ENCODE measurements at regions not wholly inside any gene's neighbourhood (a gene's known extent, or its start where the extent isn't known, plus 50 kb on each side); places are given as distances from the start of the nearest gene placed in this dataset.
"Not testable (repeated sequence)": the region's sequence is repeated elsewhere in the genome, so short reads cannot be mapped to it uniquely, and the experiment has no call there.

GRCh38 chr2:220748875-220749479 lies 823.1 kb downstream of the EPHA4 start:
- H3K9ac ChIP-seq (ENCODE audit: low read length in 5 of 5) = no peak overlapping the region
- H3K9me3 ChIP-seq (ENCODE audit: control insufficient read depth in 5 of 5, low read length in 5 of 5) = no peaks in the 10 kb centered on the region
- H3K27ac ChIP-seq (ENCODE audit: low read depth, low read length) = no peak overlapping the region
- no peaks in the 10 kb centered on the region for H3K36me3 ChIP-seq (ENCODE audit: control insufficient read depth in 5 of 5, insufficient read depth in 5 of 5, low read length in 5 of 5)
- peaks cover 0 to 8% (median 0%) of the 10 kb centered on the region in 5 donors for H3K4me1 ChIP-seq (ENCODE audit: control insufficient read depth in 5 of 5, insufficient read depth in 5 of 5, low read length in 5 of 5)
- H3K4me3 ChIP-seq (ENCODE audit: low read depth in 1 of 5, low read length in 5 of 5) = no peak overlapping the region
- no peaks in the 10 kb centered on the region for H3K27me3 ChIP-seq (ENCODE audit: control insufficient read depth in 5 of 5, insufficient read depth in 4 of 5, low read length in 5 of 5)

GRCh38 chr2:220753486-220753885 lies 818.6 kb downstream of the EPHA4 start:
- Histone ChIP-seq H3K27me3 (ENCODE audit: control insufficient read depth in 5 of 5, insufficient read depth in 4 of 5, low read length in 5 of 5) (no peaks in the 10 kb centered on the region), H3K9me3 (ENCODE audit: control insufficient read depth in 5 of 5, low read length in 5 of 5) (no peaks in the 10 kb centered on the region)

GRCh38 chr2:220756653-220757052 lies 815.5 kb downstream of the EPHA4 start:
- Histone ChIP-seq H3K27me3 (ENCODE audit: control insufficient read depth in 5 of 5, insufficient read depth in 4 of 5, low read length in 5 of 5) (no peaks in the 10 kb centered on the region), H3K4me3 (ENCODE audit: low read depth in 1 of 5, low read length in 5 of 5) (no peak overlapping the region), H3K36me3 (ENCODE audit: control insufficient read depth in 5 of 5, insufficient read depth in 5 of 5, low read length in 5 of 5) (no peaks in the 10 kb centered on the region), H3K27ac (ENCODE audit: low read depth, low read length) (no peak overlapping the region), H3K9me3 (ENCODE audit: control insufficient read depth in 5 of 5, low read length in 5 of 5) (no peaks in the 10 kb centered on the region), H3K4me1 (ENCODE audit: control insufficient read depth in 5 of 5, insufficient read depth in 5 of 5, low read length in 5 of 5) (peaks cover 0 to 8% (median 0%) of the 10 kb centered on the region in 5 donors), H3K9ac (ENCODE audit: low read length in 5 of 5) (no peak overlapping the region)

More at GRCh38 chr2:220753486-220753885, 818.6 kb downstream of the EPHA4 start:
- Histone ChIP-seq H3K9ac (ENCODE audit: low read length in 5 of 5) (no peak overlapping the region), H3K27ac (ENCODE audit: low read depth, low read length) (no peak overlapping the region), H3K4me1 (ENCODE audit: control insufficient read depth in 5 of 5, insufficient read depth in 5 of 5, low read length in 5 of 5) (peaks cover 0 to 8% (median 0%) of the 10 kb centered on the region in 5 donors), H3K36me3 (ENCODE audit: control insufficient read depth in 5 of 5, insufficient read depth in 5 of 5, low read length in 5 of 5) (no peaks in the 10 kb centered on the region), H3K4me3 (ENCODE audit: low read depth in 1 of 5, low read length in 5 of 5) (no peak overlapping the region)

GRCh38 chr2:220758376-220758775 lies 813.7 kb downstream of the EPHA4 start:
- not testable (repeated sequence) for H3K9ac ChIP-seq (ENCODE audit: low read length in 5 of 5); H3K4me1 ChIP-seq (ENCODE audit: control insufficient read depth in 5 of 5, insufficient read depth in 5 of 5, low read length in 5 of 5); H3K27me3 ChIP-seq (ENCODE audit: control insufficient read depth in 5 of 5, insufficient read depth in 4 of 5, low read length in 5 of 5); H3K36me3 ChIP-seq (ENCODE audit: control insufficient read depth in 5 of 5, insufficient read depth in 5 of 5, low read length in 5 of 5); H3K27ac ChIP-seq (ENCODE audit: low read depth, low read length); H3K4me3 ChIP-seq (ENCODE audit: low read depth in 1 of 5, low read length in 5 of 5); H3K9me3 ChIP-seq (ENCODE audit: control insufficient read depth in 5 of 5, low read length in 5 of 5)

GRCh38 chr2:220764171-220764570 lies 807.9 kb downstream of the EPHA4 start:
- Histone ChIP-seq H3K27me3 (ENCODE audit: control insufficient read depth in 5 of 5, insufficient read depth in 4 of 5, low read length in 5 of 5) (no peaks in the 10 kb centered on the region), H3K36me3 (ENCODE audit: control insufficient read depth in 5 of 5, insufficient read depth in 5 of 5, low read length in 5 of 5) (no peaks in the 10 kb centered on the region), H3K9me3 (ENCODE audit: control insufficient read depth in 5 of 5, low read length in 5 of 5) (no peaks in the 10 kb centered on the region), H3K27ac (ENCODE audit: low read depth, low read length) (no peak overlapping the region), H3K4me3 (ENCODE audit: low read depth in 1 of 5, low read length in 5 of 5) (peak overlapping the region in 1 of 5 donors; percentile 13), H3K9ac (ENCODE audit: low read length in 5 of 5) (no peak overlapping the region), H3K4me1 (ENCODE audit: control insufficient read depth in 5 of 5, insufficient read depth in 5 of 5, low read length in 5 of 5) (peaks cover 0 to 3% (median 0%) of the 10 kb centered on the region in 5 donors)

GRCh38 chr2:220767591-220768255 lies 804.4 kb downstream of the EPHA4 start:
- H3K9me3 ChIP-seq (ENCODE audit: control insufficient read depth in 5 of 5, low read length in 5 of 5) = no peaks in the 10 kb centered on the region
- H3K9ac ChIP-seq (ENCODE audit: low read length in 5 of 5) = no peak overlapping the region
- no peak overlapping the region for H3K27ac ChIP-seq (ENCODE audit: low read depth, low read length)
- no peaks in the 10 kb centered on the region for H3K36me3 ChIP-seq (ENCODE audit: control insufficient read depth in 5 of 5, insufficient read depth in 5 of 5, low read length in 5 of 5)
- no peak overlapping the region for H3K4me3 ChIP-seq (ENCODE audit: low read depth in 1 of 5, low read length in 5 of 5)
- H3K27me3 ChIP-seq (ENCODE audit: control insufficient read depth in 5 of 5, insufficient read depth in 4 of 5, low read length in 5 of 5) = no peaks in the 10 kb centered on the region
- H3K4me1 ChIP-seq (ENCODE audit: control insufficient read depth in 5 of 5, insufficient read depth in 5 of 5, low read length in 5 of 5) = peaks cover 0 to 3% (median 0%) of the 10 kb centered on the region in 5 donors

GRCh38 chr2:220775856-220776488 lies 796.1 kb downstream of the EPHA4 start:
- no peak overlapping the region for H3K4me3 ChIP-seq (ENCODE audit: low read depth in 1 of 5, low read length in 5 of 5)
- no peak overlapping the region for H3K27ac ChIP-seq (ENCODE audit: low read depth, low read length)
- H3K9ac ChIP-seq (ENCODE audit: low read length in 5 of 5) = no peak overlapping the region
- no peaks in the 10 kb centered on the region for H3K36me3 ChIP-seq (ENCODE audit: control insufficient read depth in 5 of 5, insufficient read depth in 5 of 5, low read length in 5 of 5)
- no peaks in the 10 kb centered on the region for H3K27me3 ChIP-seq (ENCODE audit: control insufficient read depth in 5 of 5, insufficient read depth in 4 of 5, low read length in 5 of 5)
- H3K9me3 ChIP-seq (ENCODE audit: control insufficient read depth in 5 of 5, low read length in 5 of 5) = no peaks in the 10 kb centered on the region
- peaks cover 0 to 11% (median 7%) of the 10 kb centered on the region in 5 donors for H3K4me1 ChIP-seq (ENCODE audit: control insufficient read depth in 5 of 5, insufficient read depth in 5 of 5, low read length in 5 of 5)

GRCh38 chr2:220779076-220779475 lies 793.0 kb downstream of the EPHA4 start:
- H3K9me3 ChIP-seq (ENCODE audit: control insufficient read depth in 5 of 5, low read length in 5 of 5); H3K36me3 ChIP-seq (ENCODE audit: control insufficient read depth in 5 of 5, insufficient read depth in 5 of 5, low read length in 5 of 5); H3K4me3 ChIP-seq (ENCODE audit: low read depth in 1 of 5, low read length in 5 of 5); H3K27me3 ChIP-seq (ENCODE audit: control insufficient read depth in 5 of 5, insufficient read depth in 4 of 5, low read length in 5 of 5); H3K9ac ChIP-seq (ENCODE audit: low read length in 5 of 5); H3K27ac ChIP-seq (ENCODE audit: low read depth, low read length): not testable (repeated sequence)
- peaks cover 0 to 11% (median 7%) of the 10 kb centered on the region in 5 donors for H3K4me1 ChIP-seq (ENCODE audit: control insufficient read depth in 5 of 5, insufficient read depth in 5 of 5, low read length in 5 of 5)

- H3K36me3 ChIP-seq (ENCODE audit: control insufficient read depth in 5 of 5, insufficient read depth in 5 of 5, low read length in 5 of 5) = no peaks in the 10 kb centered on the region
- H3K27ac ChIP-seq (ENCODE audit: low read depth, low read length) = no peak overlapping the region
- H3K9me3 ChIP-seq (ENCODE audit: control insufficient read depth in 5 of 5, low read length in 5 of 5) = no peaks in the 10 kb centered on the region
- no peak overlapping the region for H3K4me3 ChIP-seq (ENCODE audit: low read depth in 1 of 5, low read length in 5 of 5)
- no peak overlapping the region for H3K9ac ChIP-seq (ENCODE audit: low read length in 5 of 5)
- H3K27me3 ChIP-seq (ENCODE audit: control insufficient read depth in 5 of 5, insufficient read depth in 4 of 5, low read length in 5 of 5) = no peaks in the 10 kb centered on the region
- H3K4me1 ChIP-seq (ENCODE audit: control insufficient read depth in 5 of 5, insufficient read depth in 5 of 5, low read length in 5 of 5) = peaks cover 0 to 11% (median 7%) of the 10 kb centered on the region in 5 donors
These were observed 792.6 kb downstream of the EPHA4 start for GRCh38 chr2:220779511-220779910.

GRCh38 chr2:220779931-220780330 lies 792.2 kb downstream of the EPHA4 start:
- H3K9ac ChIP-seq (ENCODE audit: low read length in 5 of 5) = no peak overlapping the region
- no peak overlapping the region for H3K27ac ChIP-seq (ENCODE audit: low read depth, low read length)
- no peaks in the 10 kb centered on the region for H3K27me3 ChIP-seq (ENCODE audit: control insufficient read depth in 5 of 5, insufficient read depth in 4 of 5, low read length in 5 of 5)
- H3K4me1 ChIP-seq (ENCODE audit: control insufficient read depth in 5 of 5, insufficient read depth in 5 of 5, low read length in 5 of 5) = peaks cover 0 to 11% (median 7%) of the 10 kb centered on the region in 5 donors
- H3K9me3 ChIP-seq (ENCODE audit: control insufficient read depth in 5 of 5, low read length in 5 of 5) = no peaks in the 10 kb centered on the region
- peak overlapping the region in 1 of 5 donors; percentile 29 for H3K4me3 ChIP-seq (ENCODE audit: low read depth in 1 of 5, low read length in 5 of 5)
- H3K36me3 ChIP-seq (ENCODE audit: control insufficient read depth in 5 of 5, insufficient read depth in 5 of 5, low read length in 5 of 5) = no peaks in the 10 kb centered on the region

All from subcutaneous abdominal adipose tissue (tissue), 5 donors.